ENCODE measurements at regions not wholly inside any gene's neighbourhood (a gene's known extent, or its start where the extent isn't known, plus 50 kb on each side); places are given as distances from the start of the nearest gene placed in this dataset.

- Mint-ChIP-seq H3K9me3 (no peaks in the 10 kb centered on the region), H3K36me3 (no peaks in the 10 kb centered on the region), H3K27me3 (peaks cover 16% of the 10 kb centered on the region), H3K27ac (no peak overlapping the region), H3K4me1 (no peaks in the 10 kb centered on the region), H3K4me3 (no peak overlapping the region)
- DNase-seq = no peak
These were observed 136.7 kb downstream of the NUDT12 start for GRCh38 chr5:103425686-103426454.

GRCh38 chr5:103424453-103425205 lies 138.0 kb downstream of the NUDT12 start:
- Mint-ChIP-seq H3K27me3 (peaks cover 22% of the 10 kb centered on the region), H3K27ac (no peak overlapping the region), H3K9me3 (no peaks in the 10 kb centered on the region), H3K4me1 (no peaks in the 10 kb centered on the region), H3K4me3 (no peak overlapping the region), H3K36me3 (no peaks in the 10 kb centered on the region)
- no peak for DNase-seq

GRCh38 chr5:103424026-103424425 lies 138.6 kb downstream of the NUDT12 start:
- Mint-ChIP-seq H3K4me1 (no peaks in the 10 kb centered on the region), H3K4me3 (no peak overlapping the region), H3K27me3 (peaks cover 23% of the 10 kb centered on the region), H3K27ac (no peak overlapping the region), H3K36me3 (no peaks in the 10 kb centered on the region), H3K9me3 (no peaks in the 10 kb centered on the region)
- DNase-seq = no peak

GRCh38 chr5:103422756-103423155 lies 139.8 kb downstream of the NUDT12 start:
- H3K9me3 Mint-ChIP-seq = no peaks in the 10 kb centered on the region
- no peak overlapping the region for H3K27ac Mint-ChIP-seq
- no peaks in the 10 kb centered on the region for H3K4me1 Mint-ChIP-seq
- H3K4me3 Mint-ChIP-seq = no peak overlapping the region
- H3K36me3 Mint-ChIP-seq = no peaks in the 10 kb centered on the region
- DNase-seq = no peak
- H3K27me3 Mint-ChIP-seq = peaks cover 28% of the 10 kb centered on the region

GRCh38 chr5:103414604-103415003 lies 148.0 kb downstream of the NUDT12 start:
- H3K27ac Mint-ChIP-seq = no peak overlapping the region
- no peaks in the 10 kb centered on the region for H3K9me3 Mint-ChIP-seq
- no peak for DNase-seq
- peaks cover 22% of the 10 kb centered on the region for H3K27me3 Mint-ChIP-seq
- H3K4me1 Mint-ChIP-seq = no peaks in the 10 kb centered on the region
- H3K4me3 Mint-ChIP-seq = no peak overlapping the region
- H3K36me3 Mint-ChIP-seq = no peaks in the 10 kb centered on the region

- no peak overlapping the region for H3K27ac Mint-ChIP-seq
- no peaks in the 10 kb centered on the region for H3K36me3 Mint-ChIP-seq
- DNase-seq = no peak
- peaks cover 16% of the 10 kb centered on the region for H3K27me3 Mint-ChIP-seq
- H3K4me3 Mint-ChIP-seq = no peak overlapping the region
- H3K4me1 Mint-ChIP-seq = no peaks in the 10 kb centered on the region
- H3K9me3 Mint-ChIP-seq = no peaks in the 10 kb centered on the region
These were observed 150.9 kb downstream of the NUDT12 start for GRCh38 chr5:103411711-103412110.

- Mint-ChIP-seq H3K9me3 (no peaks in the 10 kb centered on the region), H3K4me1 (no peaks in the 10 kb centered on the region), H3K27ac (no peak overlapping the region), H3K4me3 (no peak overlapping the region), H3K36me3 (no peaks in the 10 kb centered on the region), H3K27me3 (peaks cover 3% of the 10 kb centered on the region)
- no peak for DNase-seq
These were observed 151.6 kb downstream of the MACIR start for GRCh38 chr5:103410172-103410571.

- no peaks in the 10 kb centered on the region for H3K36me3 Mint-ChIP-seq
- H3K4me1 Mint-ChIP-seq = no peaks in the 10 kb centered on the region
- H3K9me3 Mint-ChIP-seq = no peaks in the 10 kb centered on the region
- H3K27me3 Mint-ChIP-seq = no peaks in the 10 kb centered on the region
- no peak overlapping the region for H3K27ac Mint-ChIP-seq
- DNase-seq = no peak
- no peak overlapping the region for H3K4me3 Mint-ChIP-seq
These were observed 150.6 kb downstream of the MACIR start for GRCh38 chr5:103409013-103409670.

- Mint-ChIP-seq H3K9me3 (no peaks in the 10 kb centered on the region), H3K4me1 (no peaks in the 10 kb centered on the region), H3K27me3 (peaks cover 2% of the 10 kb centered on the region), H3K36me3 (no peaks in the 10 kb centered on the region), H3K4me3 (no peak overlapping the region), H3K27ac (no peak overlapping the region)
- no peak for DNase-seq
These were observed 149.8 kb downstream of the MACIR start for GRCh38 chr5:103408408-103408807.

GRCh38 chr5:103407402-103407801 lies 148.8 kb downstream of the MACIR start:
- H3K27ac Mint-ChIP-seq = no peak overlapping the region
- no peak overlapping the region for H3K4me3 Mint-ChIP-seq
- H3K27me3 Mint-ChIP-seq = peaks cover 4% of the 10 kb centered on the region
- H3K36me3 Mint-ChIP-seq = no peaks in the 10 kb centered on the region
- no peak for DNase-seq
- no peaks in the 10 kb centered on the region for H3K4me1 Mint-ChIP-seq
- H3K9me3 Mint-ChIP-seq = no peaks in the 10 kb centered on the region

GRCh38 chr5:103404483-103404882 lies 145.9 kb downstream of the MACIR start:
- Mint-ChIP-seq H3K27ac (no peak overlapping the region), H3K4me1 (no peaks in the 10 kb centered on the region), H3K36me3 (no peaks in the 10 kb centered on the region), H3K27me3 (peaks cover 8% of the 10 kb centered on the region), H3K9me3 (no peaks in the 10 kb centered on the region), H3K4me3 (no peak overlapping the region)
- no peak for DNase-seq

GRCh38 chr5:103402851-103403250 lies 144.3 kb downstream of the MACIR start:
- H3K27me3 Mint-ChIP-seq = peaks cover 8% of the 10 kb centered on the region

GRCh38 chr5:103397739-103398581 lies 139.4 kb downstream of the MACIR start:
- Mint-ChIP-seq H3K27ac (no peak overlapping the region), H3K4me3 (no peak overlapping the region), H3K27me3 (peaks cover 4% of the 10 kb centered on the region), H3K9me3 (no peaks in the 10 kb centered on the region), H3K4me1 (no peaks in the 10 kb centered on the region), H3K36me3 (no peaks in the 10 kb centered on the region)
- no peak for DNase-seq

More at GRCh38 chr5:103402851-103403250, 144.3 kb downstream of the MACIR start:
- Mint-ChIP-seq H3K9me3 (no peaks in the 10 kb centered on the region), H3K27ac (no peak overlapping the region), H3K36me3 (no peaks in the 10 kb centered on the region), H3K4me1 (no peaks in the 10 kb centered on the region), H3K4me3 (no peak overlapping the region)
- DNase-seq = no peak

- Mint-ChIP-seq H3K27ac (no peak overlapping the region), H3K36me3 (no peaks in the 10 kb centered on the region), H3K9me3 (no peaks in the 10 kb centered on the region), H3K4me1 (no peaks in the 10 kb centered on the region), H3K27me3 (peaks cover 3% of the 10 kb centered on the region), H3K4me3 (no peak overlapping the region)
- DNase-seq = no peak
These were observed 136.1 kb downstream of the MACIR start for GRCh38 chr5:103394676-103395075.
